Kidney (tissue), 13 donors: ENCODE measurements at regions not wholly inside any gene's neighbourhood (a gene's known extent, or its start where the extent isn't known, plus 50 kb on each side); places are given as distances from the start of the nearest gene placed in this dataset.

Experiments used
- DNase-seq, 5 donors: peaks; one replicate each; pipeline ENCODE4 v3.0.0-alpha.2; 2013 to 2020
- FAIRE-seq: peaks from 2 replicates; lab custom pipeline; 2012; peaks lifted over from hg19 to GRCh38; lab: Jason Lieb, UNC
- H3K27ac ChIP-seq, 2 donors: one replicate each; pipeline ENCODE4 v1.7.0; 2013; ENCODE audit warnings: low read depth in 2 of 2, low read length in 2 of 2, inconsistent platforms in 1 of 2
- H3K27me3 ChIP-seq: one replicate; pipeline ENCODE4 v1.7.1; 2013; ENCODE audit warnings: low read length, inconsistent platforms; ENCODE audit not compliant: control insufficient read depth, insufficient read depth
- H3K36me3 ChIP-seq, 3 donors: one replicate each; pipeline versions ENCODE4 v1.7.0 to v1.7.1; 2013; ENCODE audit warnings: low read length in 3 of 3, control low read depth in 1 of 3, inconsistent platforms in 1 of 3; ENCODE audit not compliant: insufficient read depth in 3 of 3, control insufficient read depth in 2 of 3
- H3K4me1 ChIP-seq, 3 donors: one replicate each; pipeline versions ENCODE4 v1.7.0 to v1.7.1; 2013; ENCODE audit warnings: low read length in 3 of 3, inconsistent platforms in 1 of 3, low read depth in 1 of 3; ENCODE audit not compliant: control insufficient read depth in 2 of 3, insufficient read depth in 2 of 3
- H3K4me3 ChIP-seq, 3 donors: one replicate each; pipeline versions ENCODE4 v1.7.0 to v1.8.1; 2013; ENCODE audit warnings: low read length in 3 of 3, control low read depth in 1 of 3, inconsistent platforms in 1 of 3
- H3K9ac ChIP-seq, 3 donors: one replicate each; pipeline versions ENCODE4 v1.7.0 to v1.7.1; 2013; ENCODE audit warnings: low read length in 3 of 3, control low read depth in 1 of 3, inconsistent platforms in 1 of 3
- H3K9me3 ChIP-seq, 3 donors: one replicate each; pipeline versions ENCODE4 v1.7.0 to v1.7.1; 2013; ENCODE audit warnings: low read length in 3 of 3, control low read depth in 1 of 3, inconsistent platforms in 1 of 3; ENCODE audit not compliant: control insufficient read depth in 2 of 3, insufficient read depth in 1 of 3
- intact Hi-C: fragments of 100-400 bp; cut with DNase I; formaldehyde crosslinking; loops from one replicate; pipeline ENCODE4 v1.11.1; 2022
- TF ChIP-seq, protein P1 (sequence below): IDR thresholded peaks from 3 replicates; pipeline ENCODE4 v1.5.1; 2012; ENCODE audit warnings: mild to moderate bottlenecking, moderate library complexity, borderline replicate concordance; ENCODE audit not compliant: insufficient read depth; ENCODE audit errors: extremely low read depth
- donor health status: control.
- donor health status: control.
- donor health status: control.
- donor health status: control.
- donor health status: control.
- donor health status: DM: yes; HTN: yes; CAD: no.
- donor health status: Normal renal cell carcinoma (clear cell type).

- TF ChIP-seq, protein P1, sequence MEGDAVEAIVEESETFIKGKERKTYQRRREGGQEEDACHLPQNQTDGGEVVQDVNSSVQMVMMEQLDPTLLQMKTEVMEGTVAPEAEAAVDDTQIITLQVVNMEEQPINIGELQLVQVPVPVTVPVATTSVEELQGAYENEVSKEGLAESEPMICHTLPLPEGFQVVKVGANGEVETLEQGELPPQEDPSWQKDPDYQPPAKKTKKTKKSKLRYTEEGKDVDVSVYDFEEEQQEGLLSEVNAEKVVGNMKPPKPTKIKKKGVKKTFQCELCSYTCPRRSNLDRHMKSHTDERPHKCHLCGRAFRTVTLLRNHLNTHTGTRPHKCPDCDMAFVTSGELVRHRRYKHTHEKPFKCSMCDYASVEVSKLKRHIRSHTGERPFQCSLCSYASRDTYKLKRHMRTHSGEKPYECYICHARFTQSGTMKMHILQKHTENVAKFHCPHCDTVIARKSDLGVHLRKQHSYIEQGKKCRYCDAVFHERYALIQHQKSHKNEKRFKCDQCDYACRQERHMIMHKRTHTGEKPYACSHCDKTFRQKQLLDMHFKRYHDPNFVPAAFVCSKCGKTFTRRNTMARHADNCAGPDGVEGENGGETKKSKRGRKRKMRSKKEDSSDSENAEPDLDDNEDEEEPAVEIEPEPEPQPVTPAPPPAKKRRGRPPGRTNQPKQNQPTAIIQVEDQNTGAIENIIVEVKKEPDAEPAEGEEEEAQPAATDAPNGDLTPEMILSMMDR: no peak
- no peak for DNase-seq
- Histone ChIP-seq H3K27me3 (no peaks in the 10 kb centered on the region), H3K9ac (no peak overlapping the region), H3K9me3 (no peaks in the 10 kb centered on the region), H3K36me3 (no peaks in the 10 kb centered on the region), H3K4me3 (no peak overlapping the region), H3K27ac (no peak overlapping the region), H3K4me1 (no peaks in the 10 kb centered on the region)
- FAIRE-seq: no peak
- intact Hi-C loops: no loop called here
Measured at GRCh38 chr12:90301095-90301494, 592.5 kb upstream of the ATP2B1 start.

GRCh38 chr12:90299666-90300065, 591.0 kb upstream of the ATP2B1 start:
- no peaks in the 10 kb centered on the region for H3K9me3 ChIP-seq
- DNase-seq (no peak), FAIRE-seq (no peak)
- H3K4me1 ChIP-seq: no peaks in the 10 kb centered on the region
- intact Hi-C loops: no loop called here
- H3K4me3 ChIP-seq: no peak overlapping the region
- no peaks in the 10 kb centered on the region for H3K27me3 ChIP-seq
- H3K9ac ChIP-seq: no peak overlapping the region
- no peaks in the 10 kb centered on the region for H3K36me3 ChIP-seq
- H3K27ac ChIP-seq: no peak overlapping the region
- TF ChIP-seq, protein P1: no peak

- H3K4me1 ChIP-seq: no peaks in the 10 kb centered on the region
- H3K9me3 ChIP-seq: no peaks in the 10 kb centered on the region
- no peaks in the 10 kb centered on the region for H3K36me3 ChIP-seq
- H3K27ac ChIP-seq: no peak overlapping the region
- TF ChIP-seq, protein P1: no peak
- no peak overlapping the region for H3K4me3 ChIP-seq
- no peak overlapping the region for H3K9ac ChIP-seq
- intact Hi-C loops: no loop called here
- no peak for DNase-seq
- H3K27me3 ChIP-seq: no peaks in the 10 kb centered on the region
- no peak for FAIRE-seq
Measured at GRCh38 chr12:90299121-90299520, 590.5 kb upstream of the ATP2B1 start.

- Histone ChIP-seq H3K27ac (no peak overlapping the region), H3K36me3 (no peaks in the 10 kb centered on the region), H3K27me3 (no peaks in the 10 kb centered on the region), H3K9ac (no peak overlapping the region), H3K9me3 (no peaks in the 10 kb centered on the region), H3K4me1 (no peaks in the 10 kb centered on the region), H3K4me3 (no peak overlapping the region)
- intact Hi-C loops: no loop called here
- TF ChIP-seq, protein P1: no peak
- no peak for FAIRE-seq
- no peak for DNase-seq
Measured at GRCh38 chr12:90298289-90298948, 589.8 kb upstream of the ATP2B1 start.
